Esophagus squamous epithelium (tissue), 4 donors: ENCODE measurements at regions not wholly inside any gene's neighbourhood (a gene's known extent, or its start where the extent isn't known, plus 50 kb on each side); places are given as distances from the start of the nearest gene placed in this dataset.

Source experiments
- CTCF ChIP-seq, 6 experiments: fragments of 450-650 bp in 4 of 6; fragments of 200-600 bp in 2 of 6; sonication (generic) in 2 of 6; IDR thresholded peaks; one replicate each; pipeline ENCODE4 v1.5.1; 2016 to 2019; ENCODE audit warnings: antibody characterized with exemption in 6 of 6, mild to moderate bottlenecking in 4 of 6, moderate library complexity in 4 of 6
- POLR2A ChIP-seq, 4 donors: fragments of 450-650 bp; IDR thresholded peaks; one replicate each; pipeline ENCODE4 v1.6.1; 2017; ENCODE audit warnings: antibody characterized with exemption in 4 of 4, mild to moderate bottlenecking in 4 of 4, moderate library complexity in 3 of 4

DNA sequence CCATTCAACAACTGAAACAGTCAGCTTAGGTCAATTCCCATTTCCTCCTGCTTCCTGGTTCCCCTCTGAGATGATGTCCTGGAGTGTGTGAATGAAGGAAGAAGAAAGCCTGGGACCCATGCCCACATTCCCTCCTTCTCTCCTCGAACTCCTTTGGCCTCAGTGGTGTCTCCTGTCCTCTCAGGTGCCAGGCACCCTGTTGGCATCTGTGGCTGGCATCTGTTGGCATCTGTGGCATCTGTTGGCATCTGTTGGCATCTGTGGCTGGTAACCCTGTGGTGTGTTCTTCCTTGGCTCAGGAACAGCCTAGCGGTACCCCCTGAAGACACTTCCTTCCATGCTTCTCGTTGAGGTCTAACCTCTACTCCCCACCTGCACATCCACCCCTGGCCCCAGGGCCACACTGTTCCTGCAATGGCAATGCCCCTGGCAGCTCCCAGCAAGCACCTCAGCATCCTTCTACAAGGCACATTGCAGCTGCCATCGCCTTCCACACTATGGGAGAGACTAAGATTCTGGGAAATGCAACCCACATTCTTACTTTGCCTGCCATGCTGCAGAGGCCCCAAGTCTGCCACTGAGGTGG lies 114.4 kb upstream of the NEBL start:
- no peak for TF ChIP-seq CTCF (IDR thresholded peaks at IDR 0.05)
- no peak for TF ChIP-seq POLR2A (IDR thresholded peaks at IDR 0.05)
